ENCODE measurements at regions not wholly inside any gene's neighbourhood (a gene's known extent, or its start where the extent isn't known, plus 50 kb on each side); places are given as distances from the start of the nearest gene placed in this dataset.

DNA sequence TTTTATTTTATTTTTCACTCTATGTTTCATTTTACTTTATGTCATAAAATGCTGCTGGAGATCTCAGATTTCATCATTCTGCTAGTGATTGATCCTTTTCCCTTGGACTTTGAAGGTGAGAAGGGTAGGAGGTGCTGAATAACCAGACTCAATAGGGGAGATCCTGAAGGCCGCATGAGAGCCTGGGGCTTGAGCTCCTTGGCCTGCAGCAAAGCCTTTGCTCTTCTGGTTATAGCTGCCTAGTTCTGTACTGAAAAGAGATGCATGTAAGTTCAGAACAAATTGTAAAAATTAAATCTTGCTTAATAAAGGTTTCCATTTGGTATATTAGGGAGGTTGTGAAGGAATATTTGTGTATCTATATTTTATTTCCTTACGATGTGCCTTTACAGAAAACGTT lies 430.2 kb downstream of the QKI start:
- DNase-seq = no peak

DNA sequence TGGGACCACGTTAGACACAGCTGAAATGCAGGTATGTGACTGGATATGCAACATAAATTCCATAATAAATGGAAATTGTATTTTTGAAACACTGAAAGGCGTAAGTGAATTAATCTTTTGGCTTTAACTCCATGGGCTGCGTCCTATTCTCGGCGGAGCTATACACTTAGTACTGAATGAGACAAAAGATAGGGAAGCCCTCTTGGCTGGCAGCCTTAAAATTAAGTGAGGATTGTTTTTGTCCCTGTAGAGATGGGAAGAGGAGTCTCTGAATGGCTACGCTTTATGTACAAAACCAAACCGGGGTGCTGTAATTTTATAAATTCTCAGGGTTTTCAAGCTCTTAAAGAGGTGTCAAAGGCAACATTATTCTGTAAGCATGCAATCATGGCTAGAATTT lies 429.8 kb downstream of the QKI start:
- no peak for DNase-seq

DNA sequence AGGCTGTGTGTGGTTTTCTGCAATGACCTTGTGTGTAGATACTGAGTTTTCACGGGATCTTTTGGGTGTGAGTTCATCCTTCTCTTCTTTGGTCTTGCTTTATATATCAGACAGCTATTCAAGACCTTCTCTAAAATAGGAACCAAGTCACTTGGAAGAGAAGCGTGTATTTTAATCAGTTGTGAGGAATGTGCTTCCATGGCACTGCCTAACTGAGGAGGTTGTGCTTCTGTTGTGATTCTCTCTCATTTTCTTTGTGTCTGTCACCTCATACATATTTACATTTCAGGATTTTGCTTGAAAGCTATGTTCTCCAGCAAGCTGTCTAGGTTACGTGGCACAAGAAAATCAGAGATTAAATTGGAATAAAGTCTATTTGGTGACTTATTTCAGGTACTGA lies 428.7 kb downstream of the QKI start:
- no peak for DNase-seq

DNA sequence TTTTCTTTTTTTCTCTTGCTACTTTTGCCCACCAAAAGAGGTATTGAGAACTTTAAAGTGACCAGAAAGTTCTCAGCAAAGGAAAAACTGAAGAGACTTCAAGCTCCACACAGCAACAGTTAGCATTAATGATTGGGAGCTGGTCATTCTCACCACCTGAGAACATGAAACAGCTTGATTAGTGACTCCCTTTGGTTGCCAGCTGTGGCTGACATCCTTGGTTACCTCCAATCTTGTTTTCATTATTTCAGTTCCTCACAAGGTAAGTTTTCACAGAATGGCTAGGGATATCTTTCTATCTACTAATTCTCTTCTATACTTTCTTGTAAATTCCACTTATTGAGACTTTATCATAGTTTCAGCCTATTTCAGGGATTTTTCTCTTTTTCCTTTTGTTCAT lies 427.9 kb downstream of the QKI start:
- DNase-seq = no peak

DNA sequence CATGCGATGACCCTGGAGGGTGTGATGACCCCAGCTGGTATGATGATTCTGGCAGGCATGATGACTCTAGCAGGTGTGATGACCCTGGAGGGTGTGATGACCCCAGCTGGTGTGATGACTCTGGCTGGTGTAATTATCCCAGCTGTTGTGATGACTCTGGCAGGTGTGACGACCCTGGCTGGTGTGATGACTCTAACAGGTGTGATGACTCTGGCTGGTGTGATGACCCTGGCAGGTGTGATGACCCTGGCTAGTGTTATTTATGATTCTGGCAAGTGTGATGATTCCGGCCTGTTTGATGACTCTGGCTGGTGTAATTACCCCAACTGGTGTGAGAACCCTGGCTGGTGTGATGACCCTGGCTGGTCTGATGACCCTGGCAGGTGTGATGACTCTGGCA lies 427.2 kb downstream of the QKI start:
- DNase-seq = no peak

DNA sequence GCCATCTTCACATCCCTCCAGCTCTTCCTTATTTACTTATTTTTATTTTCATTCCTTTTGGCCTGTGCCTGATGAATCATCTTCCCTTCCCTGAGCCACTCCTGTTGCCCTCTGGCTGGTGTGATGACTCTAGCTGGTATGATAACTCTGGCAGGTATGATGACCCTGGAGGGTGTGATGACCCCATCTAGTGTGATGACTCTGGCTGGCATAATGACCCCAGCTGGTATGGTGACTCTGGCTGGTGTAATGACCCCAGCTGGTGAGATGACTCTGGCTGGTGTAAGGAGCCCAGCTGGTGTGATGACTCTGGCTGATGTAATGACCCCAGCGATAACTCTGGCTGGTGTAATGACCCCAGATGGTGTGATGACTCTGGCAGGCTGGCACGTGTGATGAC lies 426.8 kb downstream of the QKI start:
- DNase-seq = no peak

DNA sequence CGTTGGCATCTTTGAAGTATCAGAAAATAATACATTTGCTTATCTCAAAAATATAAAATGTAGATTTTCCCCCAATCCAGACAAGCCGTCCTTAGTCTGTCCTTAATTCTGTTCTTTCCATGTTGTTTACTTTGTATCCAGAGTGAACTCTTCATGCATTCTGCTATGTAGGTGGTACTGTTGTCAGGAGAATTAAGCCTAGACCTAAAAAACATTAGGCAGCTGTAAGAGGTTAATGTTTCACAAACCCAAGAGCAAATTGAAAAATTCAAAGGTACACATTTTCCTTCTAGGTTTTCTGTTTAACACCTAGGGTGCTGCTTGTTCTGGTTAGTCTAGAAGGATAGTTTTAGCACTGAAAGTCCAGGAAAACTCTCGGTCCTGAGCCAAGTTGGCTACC lies 426.4 kb downstream of the QKI start:
- DNase-seq = no peak

DNA sequence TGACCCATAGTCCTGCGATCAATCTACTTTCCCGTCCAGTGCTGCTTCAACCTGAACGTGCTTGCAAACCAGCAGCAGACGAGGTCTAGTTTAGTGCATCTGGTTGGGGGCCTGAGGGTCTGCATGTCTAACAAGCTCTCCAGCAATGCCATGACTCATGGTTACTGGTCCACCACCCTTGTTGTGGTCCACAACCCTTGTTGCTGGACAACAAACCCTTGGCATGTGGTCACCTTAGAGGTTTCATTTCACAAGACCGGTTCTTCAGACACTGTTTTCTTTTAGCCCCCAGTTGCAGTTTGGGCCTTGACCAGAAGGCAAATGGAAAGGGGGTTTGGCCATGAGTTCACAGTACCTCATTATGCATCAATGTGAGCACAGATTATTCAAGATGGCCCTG lies 424.8 kb downstream of the QKI start:
- no peak for DNase-seq

DNA sequence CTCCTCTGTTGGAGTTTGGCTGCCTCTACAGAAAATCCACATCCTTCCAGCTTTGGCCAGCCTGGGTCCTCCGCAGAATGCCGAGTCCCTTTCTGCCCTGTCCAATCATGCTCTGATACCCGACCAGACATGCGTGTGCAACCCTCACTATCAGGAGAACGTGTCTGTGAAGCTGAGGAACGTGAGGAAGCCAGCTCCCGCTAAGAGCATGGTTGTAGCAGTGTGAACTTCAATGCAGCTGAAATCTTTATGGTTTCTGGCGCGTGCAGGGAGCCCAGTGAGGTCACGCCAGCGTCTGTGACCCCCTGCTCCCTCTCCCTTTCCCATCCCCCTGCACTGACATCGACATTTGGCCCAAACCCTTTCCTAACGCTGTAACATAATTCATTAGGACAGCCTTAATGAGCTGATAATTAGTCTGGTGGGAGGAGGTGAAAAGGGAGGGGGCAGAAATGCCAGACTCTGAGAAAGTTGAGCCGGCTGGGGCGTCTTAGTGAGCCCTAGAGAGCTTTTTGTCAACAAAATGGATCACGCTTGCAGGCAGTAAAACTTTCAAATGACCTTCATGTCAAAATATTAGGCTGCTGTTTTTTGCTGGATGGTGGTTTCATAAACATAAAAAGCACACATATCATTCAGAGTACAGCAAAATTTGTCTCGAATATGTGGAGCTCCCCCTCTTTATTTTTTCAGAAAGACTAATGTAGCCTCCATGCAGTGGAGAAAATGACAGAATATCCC lies 423.3 kb downstream of the QKI start:
- no peak for DNase-seq

DNA sequence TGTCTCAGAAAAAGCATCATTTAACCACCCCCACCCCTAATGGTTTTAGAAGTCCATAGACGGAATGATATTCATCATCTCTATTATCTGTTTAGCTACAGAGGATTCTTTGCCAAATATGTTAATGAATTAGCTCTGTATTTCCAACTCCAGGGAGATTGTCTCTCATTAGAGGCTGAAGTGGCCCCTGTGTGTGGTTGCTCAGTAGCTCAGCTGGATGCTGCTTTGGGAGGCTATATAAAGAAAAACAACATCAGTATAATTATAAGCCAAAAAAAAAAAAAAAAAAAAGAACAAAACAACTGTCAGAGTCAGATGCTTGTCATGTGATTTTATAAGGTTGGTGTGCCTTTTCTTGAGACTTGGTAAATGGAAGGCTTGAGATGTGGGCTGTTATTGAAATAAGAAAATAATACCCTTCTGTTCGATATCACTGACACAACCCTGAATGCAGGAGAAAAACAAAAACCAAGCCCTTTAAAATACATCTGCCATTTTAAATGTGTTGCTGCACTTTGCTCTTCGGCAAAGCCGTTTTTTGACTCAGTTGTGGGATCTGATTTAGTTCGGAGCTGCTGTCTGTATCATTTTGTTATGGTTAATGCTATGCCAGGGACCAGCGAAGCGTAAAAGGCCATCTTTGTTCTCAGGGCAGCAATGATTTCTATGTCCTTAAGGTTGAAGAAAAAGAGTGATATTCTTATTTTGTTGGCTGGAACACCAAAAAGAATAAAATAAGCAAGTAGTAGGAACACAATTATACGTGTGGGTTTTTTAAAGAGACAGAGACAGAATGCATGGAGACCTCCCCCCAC lies 422.6 kb downstream of the QKI start:
- DNase-seq = no peak

DNA sequence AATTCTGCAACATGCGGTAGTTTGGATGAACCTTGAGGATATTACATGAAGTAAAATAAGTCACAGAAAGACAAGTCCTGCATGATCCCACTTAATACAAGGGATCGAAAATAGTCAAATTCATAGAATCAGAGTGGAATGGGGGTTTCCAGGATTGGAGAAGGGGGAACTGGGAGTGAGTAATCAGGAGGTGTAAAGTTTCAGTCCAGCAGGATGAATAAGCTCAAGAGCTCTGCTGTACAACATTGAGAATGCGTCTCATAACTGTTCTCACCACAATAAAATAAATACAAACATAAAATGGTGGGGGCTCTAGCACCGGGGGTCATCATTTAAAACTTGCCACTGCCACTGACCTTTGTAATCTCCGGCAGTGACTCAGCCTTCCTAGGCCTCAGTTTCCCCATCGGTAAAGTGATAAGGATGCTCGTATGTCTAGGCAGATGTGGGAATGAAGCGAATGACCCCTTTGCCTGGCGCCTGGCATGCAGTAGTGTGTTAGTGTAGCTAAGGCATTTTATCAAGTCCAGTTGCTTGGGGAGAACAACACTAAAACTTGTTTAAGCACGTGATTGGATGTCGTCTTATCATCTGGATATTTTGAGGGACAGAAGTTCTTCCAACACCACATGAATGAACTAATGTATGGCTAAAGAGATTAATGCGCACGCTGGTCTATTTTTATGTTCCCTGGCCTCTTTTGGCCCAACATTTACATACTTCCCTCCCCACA lies 421.1 kb downstream of the QKI start:
- no peak for DNase-seq

DNA sequence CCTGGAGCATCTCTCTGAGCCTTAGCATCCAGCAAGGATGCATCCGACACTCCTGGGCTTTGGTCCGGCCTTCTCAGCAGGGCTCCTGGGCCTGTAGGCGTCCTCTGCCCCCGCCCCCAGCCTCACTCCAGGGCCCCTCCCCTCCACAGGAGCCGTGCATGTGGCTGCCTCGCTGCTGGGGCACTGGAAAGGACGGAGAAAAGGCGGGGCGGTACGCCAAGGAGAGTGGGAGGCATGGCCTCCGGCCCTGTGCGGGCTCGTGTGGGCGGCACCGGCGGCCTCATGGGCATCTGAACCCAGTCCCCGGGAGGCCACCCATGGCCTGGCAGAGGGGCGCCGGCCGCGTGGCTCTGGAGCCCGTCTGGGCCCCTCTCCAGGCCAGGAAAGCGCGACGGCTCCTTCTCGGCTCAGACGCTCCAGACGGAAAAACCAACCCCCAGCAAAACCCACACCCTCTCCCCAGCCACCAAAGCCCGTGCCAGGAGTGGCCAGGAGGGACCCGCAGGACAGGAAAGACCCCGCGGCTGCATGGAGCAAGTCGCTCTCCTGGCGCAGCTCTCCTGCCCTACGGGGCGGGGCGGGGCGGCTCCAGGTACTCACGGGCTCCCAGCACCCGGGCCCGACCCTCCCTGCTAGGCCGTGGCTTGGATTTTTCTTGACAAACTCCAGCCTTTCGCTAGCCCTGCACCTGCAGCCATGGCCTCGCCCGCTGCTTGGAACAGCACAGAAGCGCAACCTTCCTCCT lies 419.9 kb downstream of the QKI start:
- DNase-seq = no peak

DNA sequence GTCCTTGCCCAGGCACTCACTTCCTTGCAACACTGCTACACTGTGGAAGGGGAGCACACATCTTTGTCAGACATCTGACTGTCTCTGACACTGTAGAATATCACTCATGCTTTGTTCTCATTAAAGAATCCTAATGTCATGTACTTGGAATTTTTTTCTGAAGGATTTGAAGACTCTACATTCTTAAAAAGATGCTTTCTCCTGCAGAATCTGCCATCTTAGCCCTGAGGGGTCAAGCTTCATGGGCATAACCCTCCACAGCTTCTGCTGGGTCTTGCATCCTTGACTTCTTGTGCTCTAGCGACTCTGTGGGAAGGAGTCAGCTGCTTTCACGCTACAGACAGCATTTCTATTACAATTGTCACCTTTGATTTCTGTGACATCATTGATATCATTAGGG lies 417.2 kb downstream of the QKI start:
- DNase-seq = no peak

DNA sequence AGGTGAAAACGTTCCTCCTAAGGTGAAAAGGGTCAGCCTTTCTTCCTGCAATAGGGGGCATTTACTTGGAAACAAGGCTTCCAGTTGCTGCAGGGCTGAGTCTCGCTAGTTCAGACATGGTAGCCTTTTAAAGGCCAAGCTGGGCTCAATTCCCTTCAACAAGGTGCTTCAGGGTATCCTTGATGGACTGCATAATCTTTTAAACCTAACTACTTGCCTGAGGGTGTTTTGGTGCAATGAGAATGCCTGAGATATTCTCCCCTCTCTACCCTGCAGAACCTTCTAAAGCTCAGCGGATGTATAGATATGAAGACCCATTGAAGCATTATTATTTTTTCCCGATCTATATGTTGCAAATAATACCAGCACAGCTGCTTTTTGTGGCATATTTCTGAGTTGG lies 416.1 kb downstream of the QKI start:
- no peak for DNase-seq

DNA sequence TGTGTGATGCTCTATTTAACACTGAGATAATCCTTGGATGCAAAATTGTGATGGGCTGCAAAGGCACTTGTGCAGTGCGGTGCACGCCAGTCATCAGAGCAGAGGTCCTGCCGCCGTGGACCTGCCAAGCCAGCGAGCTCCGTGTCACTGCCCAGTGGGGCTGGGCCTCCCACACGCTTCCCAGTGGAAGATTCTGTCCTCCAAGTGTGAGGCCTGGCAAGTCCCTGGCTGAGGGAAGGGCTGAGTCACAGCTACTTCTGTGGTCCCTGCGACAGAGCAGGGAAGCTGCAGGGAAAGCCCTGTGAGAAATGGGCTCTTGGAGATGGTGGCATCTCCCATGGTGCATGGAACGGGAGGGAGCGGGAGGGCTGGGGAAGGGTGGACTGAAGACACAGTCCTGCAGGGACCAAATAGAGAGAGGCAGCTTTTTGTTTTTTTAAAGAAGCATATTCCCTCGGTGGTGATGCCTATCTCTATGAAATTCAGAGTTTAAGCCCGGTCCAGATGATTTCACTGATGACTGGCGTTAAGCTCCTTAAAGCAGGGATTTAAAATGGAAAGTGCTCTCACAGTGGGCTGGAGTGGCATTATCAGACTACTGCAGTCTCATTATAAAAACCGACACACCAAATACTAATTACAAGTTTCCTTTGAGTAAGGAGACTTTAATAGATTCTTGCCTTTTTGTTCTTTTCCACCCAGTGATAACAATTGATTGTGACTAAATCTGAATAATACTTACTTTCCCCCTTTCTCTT lies 413.7 kb downstream of the QKI start:
- no peak for DNase-seq

DNA sequence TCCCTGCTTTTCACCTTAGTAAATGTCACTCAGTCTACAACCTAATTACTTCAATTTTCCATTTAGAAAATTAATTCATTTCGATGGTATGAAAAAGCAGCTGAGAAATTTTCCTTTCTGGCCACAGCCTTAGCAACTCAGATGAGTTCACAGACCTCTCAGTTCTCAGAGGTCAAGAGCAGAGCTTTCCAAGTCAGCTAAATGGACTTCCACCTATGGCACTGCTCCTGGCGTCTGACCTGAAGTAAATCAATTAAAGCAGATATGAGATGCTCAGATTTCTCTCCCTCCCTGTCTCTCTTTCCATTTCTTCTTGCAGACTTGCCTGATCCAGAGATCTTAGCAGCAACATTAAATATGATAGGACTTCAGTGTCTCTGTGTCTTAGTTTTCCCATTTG lies 412.6 kb downstream of the QKI start:
- no peak for DNase-seq

DNA sequence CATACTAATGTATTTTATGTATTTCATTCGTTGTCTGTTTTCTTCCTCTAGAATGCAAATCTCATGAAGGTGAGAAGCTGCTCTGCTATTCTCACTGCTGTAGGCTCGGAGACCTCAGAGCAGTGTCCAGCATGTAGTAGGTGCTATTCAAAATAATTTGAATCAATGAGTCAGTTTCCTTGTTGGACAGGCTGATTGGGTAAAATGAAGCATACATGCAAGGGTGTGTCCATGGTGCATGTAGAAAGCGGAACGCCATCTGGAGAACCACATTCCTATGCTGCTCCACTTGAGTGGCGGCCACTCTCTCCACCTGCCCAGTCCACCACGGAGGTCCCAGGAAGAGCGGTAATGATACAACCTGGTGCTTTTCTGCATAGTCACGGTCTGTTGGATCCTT lies 412.1 kb downstream of the QKI start:
- no peak for DNase-seq

DNA sequence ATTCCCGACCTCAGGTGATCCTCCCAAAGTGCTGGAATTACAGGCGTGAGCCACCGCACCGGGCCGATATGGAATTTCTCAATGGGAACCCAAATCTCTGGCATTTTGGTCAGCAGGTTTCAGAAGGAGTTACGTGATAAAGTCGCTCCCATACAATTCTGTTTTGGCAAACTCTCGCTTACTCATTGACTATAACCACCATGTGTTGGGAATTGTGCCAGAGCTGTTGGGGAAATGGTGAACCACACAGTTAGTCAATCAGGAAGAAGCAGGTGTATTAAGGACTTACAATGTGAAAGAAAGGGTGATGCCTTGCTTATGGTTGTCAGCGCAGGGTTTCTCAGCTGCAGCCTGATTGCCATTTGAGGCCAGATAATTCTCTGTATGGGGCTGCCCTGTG lies 410.5 kb downstream of the QKI start:
- DNase-seq = no peak

DNA sequence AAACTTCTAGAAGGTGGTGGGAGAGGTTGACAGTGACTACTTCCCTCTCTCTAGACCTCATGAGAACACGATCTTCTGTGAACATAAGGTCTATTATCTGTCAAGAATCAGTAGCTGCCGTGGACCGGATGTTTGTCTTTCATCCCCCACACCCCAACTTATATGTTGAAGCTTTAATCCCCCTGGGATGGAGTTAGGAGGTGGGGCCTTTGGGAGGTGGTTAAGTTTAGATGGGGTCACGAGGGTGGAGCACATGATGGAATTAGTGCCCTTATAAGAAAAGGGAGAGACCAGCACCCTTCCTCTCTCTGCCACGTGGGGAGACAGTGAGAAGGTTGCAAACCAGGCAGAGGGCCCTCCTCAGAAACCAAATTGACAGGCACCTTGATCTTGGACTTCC lies 409.1 kb downstream of the QKI start:
- DNase-seq = no peak

DNA sequence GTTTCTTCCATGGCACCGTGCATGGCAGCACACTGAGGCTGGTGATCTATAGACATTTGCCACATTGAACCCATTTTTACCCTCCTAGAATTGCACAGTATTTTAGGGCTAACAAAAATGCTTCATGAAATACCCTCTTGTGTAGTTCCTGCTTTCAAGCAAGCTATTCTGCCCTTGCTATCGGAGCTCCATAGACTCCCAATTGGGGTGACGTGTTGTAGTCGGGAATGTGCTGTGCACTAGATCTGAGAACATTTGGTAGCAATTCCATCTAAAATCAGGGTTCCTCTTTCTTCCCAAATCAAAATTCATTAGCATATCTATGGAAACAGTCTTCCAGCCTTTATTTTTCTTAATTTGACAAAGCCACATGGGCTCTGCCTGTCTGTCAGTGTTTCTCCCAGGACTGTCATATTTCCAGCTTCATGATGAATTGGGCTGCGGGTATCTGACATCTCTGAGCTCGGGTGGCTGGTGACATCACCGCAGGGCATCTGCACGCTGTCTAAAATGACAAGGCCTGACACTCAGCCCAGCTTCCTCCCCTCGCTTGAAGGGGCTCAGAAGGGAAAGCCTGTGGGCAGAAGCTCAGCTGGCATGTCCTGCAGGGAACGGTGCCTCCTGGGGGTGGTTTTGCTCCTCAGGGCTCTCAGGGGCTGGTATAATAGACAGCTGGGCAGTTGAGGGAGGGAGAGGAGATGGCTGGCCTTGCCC lies 406.4 kb downstream of the QKI start:
- DNase-seq = no peak

DNA sequence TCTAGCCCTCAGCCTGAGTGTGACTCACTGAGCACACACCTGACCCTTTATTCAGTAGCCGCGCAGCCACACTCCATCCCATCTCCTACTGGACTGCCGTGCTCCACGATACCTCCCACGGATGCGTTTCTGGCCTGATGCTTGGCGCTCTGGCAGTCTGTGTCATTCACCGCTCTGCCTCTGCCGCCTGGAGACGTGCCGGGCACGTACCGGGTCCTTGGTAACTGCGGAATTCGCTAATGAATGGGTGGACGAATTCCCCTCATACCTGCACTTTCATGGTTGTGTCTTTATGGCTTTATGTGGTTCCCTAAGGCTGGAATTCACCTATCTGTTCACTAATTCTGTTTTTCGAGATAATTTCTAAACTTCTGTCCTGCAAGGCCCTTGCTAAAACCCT lies 405.7 kb downstream of the QKI start:
- no peak for DNase-seq

DNA sequence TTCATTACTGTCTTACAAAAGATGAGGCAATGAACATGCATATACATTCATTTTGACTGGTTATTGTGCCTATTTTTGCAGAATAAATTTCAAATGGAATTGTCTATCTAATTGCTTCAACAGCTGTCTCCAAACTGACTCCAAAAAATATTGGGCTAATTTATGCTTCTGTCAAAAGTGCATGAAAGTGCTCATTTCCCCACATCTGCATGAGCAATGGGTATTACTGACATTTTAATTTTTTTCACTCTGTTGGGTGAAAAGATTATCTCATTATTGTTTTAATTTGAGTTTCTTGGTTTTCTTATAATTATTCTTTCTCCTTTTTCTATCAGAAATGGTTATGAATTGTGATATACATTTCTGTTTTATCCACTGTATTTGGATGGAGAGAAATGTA lies 404.2 kb downstream of the QKI start:
- no peak for DNase-seq
